T-helper 2 cell treated with Interferon-gamma antibody and Interleukin-4, amounts not matched to agents 5 μg/mL and 100 μg/mL, for 36 hours (primary cell): ENCODE measurements at regions not wholly inside any gene's neighbourhood (a gene's known extent, or its start where the extent isn't known, plus 50 kb on each side); places are given as distances from the start of the nearest gene placed in this dataset.

ENCODE experiments used
- DNase-seq: peaks from one replicate; pipeline ENCODE4 v3.0.0; 2021; ENCODE audit warnings: low spot score
- H3K27ac Mint-ChIP-seq: one replicate; pipeline ENCODE4 v1.8.0; 2021; ENCODE audit warnings: mild to moderate bottlenecking, mixed read lengths
- H3K27me3 Mint-ChIP-seq: one replicate; pipeline ENCODE4 v1.8.0; 2021; ENCODE audit warnings: low read depth, mixed read lengths
- H3K36me3 Mint-ChIP-seq: one replicate; pipeline ENCODE4 v1.8.0; 2021; ENCODE audit warnings: low read depth, mixed read lengths
- H3K4me1 Mint-ChIP-seq: one replicate; pipeline ENCODE4 v1.8.0; 2021; ENCODE audit warnings: low read depth, mixed read lengths
- H3K4me3 Mint-ChIP-seq: one replicate; pipeline ENCODE4 v1.8.0; 2022; ENCODE audit warnings: mild to moderate bottlenecking, moderate library complexity, mixed read lengths
- H3K9me3 Mint-ChIP-seq: one replicate; pipeline ENCODE4 v1.8.0; 2021; ENCODE audit warnings: mixed read lengths

DNA sequence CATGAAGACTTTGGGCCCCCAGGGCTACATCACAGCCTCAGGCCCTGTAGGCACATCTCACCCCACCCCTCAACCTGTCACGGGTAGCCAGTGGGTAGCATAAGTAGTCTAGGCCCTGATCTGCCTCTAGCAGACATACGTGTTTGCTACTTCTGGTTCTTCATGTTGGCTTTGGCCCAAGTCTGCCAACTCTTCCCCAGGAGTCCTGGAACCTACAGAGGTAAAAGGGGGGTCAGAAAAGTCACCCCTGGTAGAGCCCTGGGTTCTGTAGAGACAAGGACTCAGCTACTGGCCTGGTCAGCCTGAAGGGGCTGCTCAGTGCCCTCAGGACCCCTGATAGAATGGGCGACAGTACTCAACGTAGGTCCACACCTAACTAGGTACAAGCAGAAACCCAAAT, 67.5 kb upstream of the UNC5B start:
- no peak overlapping the region for H3K27ac Mint-ChIP-seq
- no peak overlapping the region for H3K4me3 Mint-ChIP-seq
- no peak for DNase-seq
- H3K9me3 Mint-ChIP-seq, result no peaks in the 10 kb centered on the region
- H3K27me3 Mint-ChIP-seq, result no peaks in the 10 kb centered on the region
- no peaks in the 10 kb centered on the region for H3K36me3 Mint-ChIP-seq
- H3K4me1 Mint-ChIP-seq, result no peaks in the 10 kb centered on the region

DNA sequence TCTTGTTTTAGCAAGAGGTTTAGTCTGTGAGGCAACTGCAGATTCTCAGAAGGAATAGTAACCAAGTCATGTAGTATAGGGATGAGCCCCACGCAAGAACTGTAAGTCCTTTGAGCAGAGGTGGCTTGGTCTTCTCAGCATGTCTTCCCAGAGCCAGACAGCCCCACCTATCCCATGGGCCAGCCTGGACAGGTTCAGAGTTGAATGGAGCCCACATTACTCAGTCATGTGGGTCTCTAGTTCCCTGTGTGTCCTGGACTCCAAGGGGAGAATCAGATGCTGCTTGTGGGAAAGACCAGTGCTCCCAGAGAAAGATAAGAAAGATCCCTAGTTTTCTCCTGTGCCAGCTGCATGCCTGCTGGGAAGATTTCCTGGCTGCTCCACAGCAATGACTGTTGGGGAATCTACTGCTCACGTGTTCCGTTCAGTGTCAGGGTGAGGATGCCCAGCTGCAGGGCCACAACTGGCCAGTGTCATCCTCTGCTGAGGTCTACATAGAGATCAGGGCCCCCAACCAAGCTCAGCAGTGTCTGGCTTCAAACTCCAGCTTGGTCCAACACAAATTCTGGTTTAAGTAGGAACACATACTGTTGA, 66.9 kb upstream of the UNC5B start:
- Mint-ChIP-seq H3K9me3 (no peaks in the 10 kb centered on the region), H3K4me1 (no peaks in the 10 kb centered on the region), H3K27ac (no peak overlapping the region), H3K36me3 (no peaks in the 10 kb centered on the region), H3K27me3 (no peaks in the 10 kb centered on the region), H3K4me3 (no peak overlapping the region)
- DNase-seq, result no peak

DNA sequence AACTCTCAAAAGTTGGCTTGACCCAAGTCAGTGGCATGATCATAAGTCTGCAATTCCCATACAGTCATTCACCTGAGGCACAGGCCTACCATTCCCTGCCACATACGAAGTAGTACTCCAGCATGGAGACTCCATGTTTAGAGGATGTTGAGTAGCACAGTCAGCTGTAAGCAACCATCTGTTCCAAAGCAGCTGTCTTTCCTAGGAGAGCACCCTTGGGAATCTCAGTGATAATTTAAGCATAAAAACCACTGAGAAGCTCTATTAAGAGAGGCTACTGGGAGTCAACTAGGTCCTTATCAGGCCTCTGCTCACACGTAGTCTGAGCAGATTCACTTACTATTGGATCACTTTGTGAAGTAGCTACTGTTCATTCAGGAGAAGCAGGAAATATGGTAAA, 61.6 kb upstream of the UNC5B start:
- H3K4me3 Mint-ChIP-seq, result no peak overlapping the region
- no peak overlapping the region for H3K27ac Mint-ChIP-seq
- H3K27me3 Mint-ChIP-seq, result no peaks in the 10 kb centered on the region
- DNase-seq, result no peak
- no peaks in the 10 kb centered on the region for H3K4me1 Mint-ChIP-seq
- H3K36me3 Mint-ChIP-seq, result no peaks in the 10 kb centered on the region
- no peaks in the 10 kb centered on the region for H3K9me3 Mint-ChIP-seq

DNA sequence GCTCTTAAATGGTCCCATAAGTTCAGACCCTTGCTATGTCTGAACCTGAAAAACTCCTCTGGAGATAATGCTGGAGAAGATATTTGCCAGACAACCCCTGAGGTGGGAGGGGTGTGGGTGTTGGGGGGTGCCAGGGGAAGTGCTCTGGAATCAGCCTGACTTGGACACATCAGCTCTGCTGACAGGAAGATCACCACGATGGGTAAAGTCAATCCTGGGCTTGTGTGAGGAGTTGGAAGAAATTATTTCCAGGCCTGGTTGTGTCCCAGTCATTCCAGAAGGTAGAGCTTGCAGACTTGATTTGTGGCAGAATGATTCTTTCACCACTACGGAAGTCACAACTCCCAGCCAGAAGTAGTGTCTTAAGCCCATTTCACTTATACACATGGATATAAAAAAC, 60.3 kb upstream of the UNC5B start:
- H3K27ac Mint-ChIP-seq, result no peak overlapping the region
- no peak for DNase-seq
- H3K4me1 Mint-ChIP-seq, result no peaks in the 10 kb centered on the region
- no peaks in the 10 kb centered on the region for H3K9me3 Mint-ChIP-seq
- no peaks in the 10 kb centered on the region for H3K27me3 Mint-ChIP-seq
- no peak overlapping the region for H3K4me3 Mint-ChIP-seq
- no peaks in the 10 kb centered on the region for H3K36me3 Mint-ChIP-seq

DNA sequence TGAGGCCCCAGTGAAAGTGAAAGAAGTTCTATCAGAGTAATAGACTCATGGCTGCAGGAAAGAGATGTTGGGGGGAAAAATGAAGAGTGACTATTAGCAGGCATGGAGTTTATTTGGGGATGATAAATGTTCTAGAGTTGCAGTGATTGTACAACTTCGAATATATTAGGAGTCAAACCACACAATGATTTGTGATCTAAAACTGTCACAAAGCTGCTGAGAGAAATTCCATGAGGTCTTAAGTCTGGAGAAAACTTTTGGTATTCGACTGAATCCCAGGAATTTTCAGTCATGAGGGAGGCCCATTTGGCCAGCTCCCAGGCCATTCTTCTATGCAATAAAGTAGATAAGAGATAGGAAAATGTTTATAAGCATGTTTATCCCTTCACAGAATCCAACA, 55.9 kb upstream of the UNC5B start:
- Mint-ChIP-seq H3K27me3 (no peaks in the 10 kb centered on the region), H3K4me3 (no peak overlapping the region), H3K9me3 (no peaks in the 10 kb centered on the region), H3K36me3 (no peaks in the 10 kb centered on the region), H3K4me1 (no peaks in the 10 kb centered on the region), H3K27ac (no peak overlapping the region)
- no peak for DNase-seq

DNA sequence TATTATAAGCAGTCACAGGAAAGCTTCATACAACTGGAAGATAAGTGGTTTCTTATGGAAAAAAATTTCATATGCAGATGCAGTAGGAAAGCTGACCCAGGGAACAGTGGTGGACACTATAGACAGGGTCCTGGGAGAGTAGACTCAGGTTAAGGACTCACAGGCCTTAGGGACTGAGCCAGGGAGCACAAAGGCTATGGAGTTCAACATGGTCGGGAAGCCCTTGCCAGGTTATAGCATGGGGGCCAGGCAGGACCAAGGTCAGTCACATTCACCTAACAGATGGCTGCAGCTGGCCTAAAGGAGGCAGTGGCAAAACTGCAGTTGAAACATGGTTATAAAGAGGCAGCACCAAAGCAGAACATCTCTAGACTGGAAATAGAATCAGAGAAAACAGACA, 54.9 kb upstream of the UNC5B start:
- no peaks in the 10 kb centered on the region for H3K4me1 Mint-ChIP-seq
- DNase-seq, result no peak
- H3K27me3 Mint-ChIP-seq, result no peaks in the 10 kb centered on the region
- no peaks in the 10 kb centered on the region for H3K9me3 Mint-ChIP-seq
- H3K4me3 Mint-ChIP-seq, result no peak overlapping the region
- no peak overlapping the region for H3K27ac Mint-ChIP-seq
- no peaks in the 10 kb centered on the region for H3K36me3 Mint-ChIP-seq

DNA sequence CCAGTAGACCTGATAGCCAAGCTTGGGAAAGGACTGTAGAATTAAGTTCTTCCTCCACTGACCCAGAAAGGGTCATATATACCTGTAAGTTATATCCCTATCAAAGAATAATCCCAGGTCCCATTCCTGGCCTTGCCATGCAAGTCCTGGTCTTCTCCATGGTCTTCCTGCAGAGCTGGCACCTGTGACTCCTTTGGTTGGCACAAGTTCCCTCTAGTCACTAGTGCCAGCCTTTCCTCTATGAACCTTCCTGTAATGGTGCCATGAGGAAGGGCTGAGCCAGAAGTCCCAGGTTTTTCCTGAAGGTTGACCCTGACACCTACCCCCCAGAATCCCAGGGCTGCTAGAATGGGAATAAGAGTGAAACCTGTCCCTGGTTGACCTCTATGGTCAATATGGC, 54.1 kb upstream of the UNC5B start:
- DNase-seq, result no peak
- no peak overlapping the region for H3K27ac Mint-ChIP-seq
- no peaks in the 10 kb centered on the region for H3K27me3 Mint-ChIP-seq
- H3K9me3 Mint-ChIP-seq, result no peaks in the 10 kb centered on the region
- no peak overlapping the region for H3K4me3 Mint-ChIP-seq
- no peaks in the 10 kb centered on the region for H3K36me3 Mint-ChIP-seq
- no peaks in the 10 kb centered on the region for H3K4me1 Mint-ChIP-seq

DNA sequence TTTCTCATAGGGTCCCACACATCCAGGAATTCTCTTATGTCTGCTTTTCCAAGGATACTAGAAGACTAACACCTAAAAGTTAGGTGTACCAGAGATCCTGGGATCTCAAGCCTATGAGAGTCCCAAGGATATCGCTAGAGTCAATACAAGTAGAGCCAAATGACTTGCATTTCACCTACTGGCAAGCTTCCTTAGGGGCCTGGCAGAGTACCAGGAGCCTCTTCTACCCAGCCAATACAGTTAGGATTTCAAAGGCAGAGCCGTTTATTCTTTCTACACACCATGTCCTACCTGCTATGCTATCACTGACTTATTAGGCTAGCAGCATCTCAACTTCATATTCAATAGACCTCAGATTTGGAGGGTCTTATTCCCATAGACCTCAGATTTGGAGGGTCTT, 53.5 kb upstream of the UNC5B start:
- Mint-ChIP-seq H3K4me1 (no peaks in the 10 kb centered on the region), H3K36me3 (no peaks in the 10 kb centered on the region), H3K9me3 (no peaks in the 10 kb centered on the region), H3K27ac (no peak overlapping the region), H3K4me3 (no peak overlapping the region), H3K27me3 (no peaks in the 10 kb centered on the region)
- no peak for DNase-seq

DNA sequence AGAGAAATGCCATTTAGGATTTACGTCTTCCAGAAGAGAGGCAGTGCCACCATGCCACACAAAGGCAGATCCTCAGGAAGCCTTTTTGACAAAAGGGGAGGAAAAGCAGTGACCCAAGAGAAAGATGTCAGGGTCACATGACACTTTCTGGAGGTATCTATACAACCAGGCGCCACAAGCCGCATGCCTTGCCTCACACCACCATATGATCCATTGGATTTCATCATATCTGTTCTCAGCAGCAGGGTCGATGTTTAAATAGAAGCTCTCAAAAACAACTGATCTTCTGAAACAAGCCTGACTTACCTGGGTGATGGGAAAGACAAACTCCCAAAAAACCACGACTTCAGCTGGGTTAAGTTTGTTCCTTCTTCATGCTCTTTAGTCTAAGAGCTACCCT, 52.5 kb upstream of the UNC5B start:
- H3K36me3 Mint-ChIP-seq, result no peaks in the 10 kb centered on the region
- H3K27me3 Mint-ChIP-seq, result peaks cover 4% of the 10 kb centered on the region
- H3K27ac Mint-ChIP-seq, result no peak overlapping the region
- no peaks in the 10 kb centered on the region for H3K9me3 Mint-ChIP-seq
- no peak for DNase-seq
- no peak overlapping the region for H3K4me3 Mint-ChIP-seq
- no peaks in the 10 kb centered on the region for H3K4me1 Mint-ChIP-seq

DNA sequence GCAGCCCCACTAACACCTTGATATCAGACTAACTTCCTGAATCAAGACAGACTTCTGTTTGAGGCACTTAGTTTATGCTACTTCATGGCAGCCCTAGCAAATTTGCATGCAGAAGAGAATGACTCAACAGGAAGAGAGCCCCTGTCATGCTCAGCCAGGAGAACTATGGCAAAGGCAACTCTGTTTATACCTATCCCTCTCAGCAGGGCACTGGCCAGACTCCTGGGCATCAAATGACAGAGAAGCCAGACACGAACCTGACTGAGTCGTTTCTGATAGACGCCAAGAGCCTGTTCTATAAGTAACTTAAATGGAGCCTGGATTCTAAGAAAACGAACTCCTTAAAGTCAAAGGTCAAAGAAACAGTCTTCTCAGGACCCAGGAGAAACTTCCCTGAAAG, 50.9 kb upstream of the UNC5B start:
- no peaks in the 10 kb centered on the region for H3K36me3 Mint-ChIP-seq
- peaks cover 4% of the 10 kb centered on the region for H3K27me3 Mint-ChIP-seq
- H3K27ac Mint-ChIP-seq, result no peak overlapping the region
- no peak overlapping the region for H3K4me3 Mint-ChIP-seq
- H3K4me1 Mint-ChIP-seq, result no peaks in the 10 kb centered on the region
- H3K9me3 Mint-ChIP-seq, result no peaks in the 10 kb centered on the region
- DNase-seq, result no peak
